ENCODE measurements at regions not wholly inside any gene's neighbourhood (a gene's known extent, or its start where the extent isn't known, plus 50 kb on each side); places are given as distances from the start of the nearest gene placed in this dataset.

- Histone ChIP-seq H3K9ac (no peak overlapping the region), H3K27ac (no peak overlapping the region), H3K4me2 (no peak overlapping the region), H3K27me3 (ENCODE audit: insufficient read depth, low read depth) (no peaks in the 10 kb centered on the region), H2AFZ (ENCODE audit: low read depth) (no peak overlapping the region), H3K36me3 (ENCODE audit: insufficient read depth) (no peaks in the 10 kb centered on the region), H3K4me3 (IDR thresholded peaks at IDR 0.05; ENCODE audit: insufficient read depth, low read depth, low read length) (no peak overlapping the region), H4K20me1 (ENCODE audit: insufficient read depth) (no peaks in the 10 kb centered on the region), H3K4me1 (ENCODE audit: low read depth, poor library complexity, severe bottlenecking) (no peaks in the 10 kb centered on the region), H3K79me2 (ENCODE audit: insufficient read depth, low read depth) (no peaks in the 10 kb centered on the region)
- TF ChIP-seq CTCF (conservative IDR thresholded peaks at IDR 0.05; ENCODE audit: low read depth, low read length) = no peak
Observed at GRCh38 chr20:23189341-23189740, 103.2 kb upstream of the CD93 start.

- no peaks in the 10 kb centered on the region for H3K79me2 ChIP-seq (ENCODE audit: insufficient read depth, low read depth)
- H3K9ac ChIP-seq = no peak overlapping the region
- no peak overlapping the region for H2AFZ ChIP-seq (ENCODE audit: low read depth)
- no peaks in the 10 kb centered on the region for H4K20me1 ChIP-seq (ENCODE audit: insufficient read depth)
- no peaks in the 10 kb centered on the region for H3K27me3 ChIP-seq (ENCODE audit: insufficient read depth, low read depth)
- TF ChIP-seq CTCF (conservative IDR thresholded peaks at IDR 0.05; ENCODE audit: low read depth, low read length) = no peak
- H3K4me1 ChIP-seq (ENCODE audit: low read depth, poor library complexity, severe bottlenecking) = no peaks in the 10 kb centered on the region
- H3K27ac ChIP-seq = no peak overlapping the region
- H3K4me2 ChIP-seq = no peak overlapping the region
- H3K4me3 ChIP-seq (IDR thresholded peaks at IDR 0.05; ENCODE audit: insufficient read depth, low read depth, low read length) = no peak overlapping the region
- H3K36me3 ChIP-seq (ENCODE audit: insufficient read depth) = no peaks in the 10 kb centered on the region
Observed at GRCh38 chr20:23188377-23189169, 102.4 kb upstream of the CD93 start.

- no peaks in the 10 kb centered on the region for H3K79me2 ChIP-seq (ENCODE audit: insufficient read depth, low read depth)
- no peak overlapping the region for H3K9ac ChIP-seq
- H3K4me3 ChIP-seq (IDR thresholded peaks at IDR 0.05; ENCODE audit: insufficient read depth, low read depth, low read length) = no peak overlapping the region
- H4K20me1 ChIP-seq (ENCODE audit: insufficient read depth) = no peaks in the 10 kb centered on the region
- no peak overlapping the region for H2AFZ ChIP-seq (ENCODE audit: low read depth)
- H3K36me3 ChIP-seq (ENCODE audit: insufficient read depth) = no peaks in the 10 kb centered on the region
- H3K27me3 ChIP-seq (ENCODE audit: insufficient read depth, low read depth) = no peaks in the 10 kb centered on the region
- TF ChIP-seq CTCF (conservative IDR thresholded peaks at IDR 0.05; ENCODE audit: low read depth, low read length) = no peak
- no peak overlapping the region for H3K4me2 ChIP-seq
- no peak overlapping the region for H3K27ac ChIP-seq
- no peaks in the 10 kb centered on the region for H3K4me1 ChIP-seq (ENCODE audit: low read depth, poor library complexity, severe bottlenecking)
Observed at GRCh38 chr20:23187751-23188150, 101.6 kb upstream of the CD93 start.

GRCh38 chr20:23186808-23187207 lies 100.7 kb upstream of the CD93 start:
- no peak overlapping the region for H2AFZ ChIP-seq (ENCODE audit: low read depth)
- H3K36me3 ChIP-seq (ENCODE audit: insufficient read depth) = no peaks in the 10 kb centered on the region
- no peaks in the 10 kb centered on the region for H4K20me1 ChIP-seq (ENCODE audit: insufficient read depth)
- H3K9ac ChIP-seq = no peak overlapping the region
- H3K27ac ChIP-seq = no peak overlapping the region
- TF ChIP-seq CTCF (conservative IDR thresholded peaks at IDR 0.05; ENCODE audit: low read depth, low read length) = no peak
- no peaks in the 10 kb centered on the region for H3K27me3 ChIP-seq (ENCODE audit: insufficient read depth, low read depth)
- no peak overlapping the region for H3K4me2 ChIP-seq
- H3K4me3 ChIP-seq (IDR thresholded peaks at IDR 0.05; ENCODE audit: insufficient read depth, low read depth, low read length) = no peak overlapping the region
- H3K79me2 ChIP-seq (ENCODE audit: insufficient read depth, low read depth) = no peaks in the 10 kb centered on the region
- no peaks in the 10 kb centered on the region for H3K4me1 ChIP-seq (ENCODE audit: low read depth, poor library complexity, severe bottlenecking)

Measured in KMS-11 (cell line).